K562 (cell line): ENCODE measurements at regions not wholly inside any gene's neighbourhood (a gene's known extent, or its start where the extent isn't known, plus 50 kb on each side); places are given as distances from the start of the nearest gene placed in this dataset.

Source experiments
- ATAC-seq: fragments of 200-7000 bp; cut with Tn5 transposase; 3 replicates; pipeline ENCODE4 v1.9.1; 2020; ENCODE audit warnings: moderate library complexity
- BruUV-seq: library from RNA; stranded (reverse); fragments of 400-500 nt; replicated peaks from 2 replicates; lab custom pipeline; 2021; lab: Mats Ljungman, UMichigan
- CTCF ChIA-PET: fragments of 300-600 bp; formaldehyde crosslinking; extraction: SDS; loops from one replicate; lab custom pipeline; 2021; ENCODE audit warnings: low intra/inter-chr PET ratio; lab: Yijun Ruan, JAX
- POLR2A ChIA-PET: fragments of 300-600, 350-650 bp; sonication (Branson Sonifier 250); formaldehyde crosslinking; extraction: SDS; loops from one replicate; lab custom pipeline; 2021; ENCODE audit warnings: antibody characterized with exemption, inconsistent platforms; lab: Yijun Ruan, JAX
- DNase-seq, 4 experiments: peaks; one replicate each; pipeline versions ENCODE4 v3.0.0 to v3.0.0-alpha.2; 2011 to 2018; ENCODE audit warnings: low spot score in 3 of 4, mixed read lengths in 3 of 4; ENCODE audit errors: extremely low read depth in 1 of 4
- FAIRE-seq: peaks from 2 replicates; lab custom pipeline; 2011; peaks lifted over from hg19 to GRCh38; lab: Jason Lieb, UNC
- H2AFZ ChIP-seq: 2 replicates; pipeline ENCODE4 v1.6.0; 2011; ENCODE audit warnings: low read depth, low read length, control low read depth, inconsistent platforms
- H3K27ac ChIP-seq: fragments of 200-600 bp; 3 replicates; pipeline ENCODE4 v1.8.0; 2011; ENCODE audit warnings: low read depth, mild to moderate bottlenecking, control low read depth, inconsistent platforms, low read length, moderate library complexity, mixed read lengths; ENCODE audit errors: extremely low read depth
- H3K27me3 ChIP-seq, 2 experiments: fragments of 300-600 bp in 1 of 2; 2 replicates in 1 of 2; 3 replicates in 1 of 2; pipeline versions ENCODE4 v1.6.0 to v1.8.0; 2011; ENCODE audit warnings: inconsistent platforms in 2 of 2, low read length in 2 of 2, mild to moderate bottlenecking in 1 of 2, mixed read lengths in 1 of 2, moderate library complexity in 1 of 2; ENCODE audit not compliant: control insufficient read depth in 2 of 2, insufficient read depth in 2 of 2
- H3K36me3 ChIP-seq: fragments of 300-600 bp; 3 replicates; pipeline ENCODE4 v1.8.0; 2011; ENCODE audit warnings: mild to moderate bottlenecking, low read length, inconsistent platforms; ENCODE audit not compliant: control insufficient read depth, insufficient read depth
- H3K4me1 ChIP-seq, 2 experiments: fragments of 200-600 bp in 1 of 2; replicated peaks in 1 of 2; 2 replicates in 1 of 2; 3 replicates in 1 of 2; pipeline versions ENCODE4 v1.5.1 to v1.8.0; 2011; ENCODE audit warnings: inconsistent platforms in 2 of 2, low read length in 2 of 2, mild to moderate bottlenecking in 1 of 2, mixed read lengths in 1 of 2, moderate library complexity in 1 of 2; ENCODE audit not compliant: control insufficient read depth in 2 of 2, insufficient read depth in 2 of 2
- H3K4me2 ChIP-seq: 2 replicates; pipeline ENCODE4 v1.6.1; 2011; ENCODE audit warnings: low read length, control low read depth, inconsistent platforms, mixed read lengths; ENCODE audit not compliant: insufficient read depth
- H3K4me3 ChIP-seq: fragments of 200-600 bp; sonication (generic), shearing (Covaris generic); 2 replicates; pipeline ENCODE4 v1.5.1; 2016; ENCODE audit warnings: control low read depth, inconsistent platforms
- H3K79me2 ChIP-seq: fragments of 200-600 bp; 3 replicates; pipeline ENCODE4 v1.8.0; 2011; ENCODE audit warnings: low read length, inconsistent platforms; ENCODE audit not compliant: control insufficient read depth, insufficient read depth
- H3K9ac ChIP-seq, 2 experiments: 2 replicates each; pipeline versions ENCODE4 v1.6.0 to v1.6.1; 2011; ENCODE audit warnings: low read depth in 2 of 2, low read length in 2 of 2, control low read depth in 1 of 2, inconsistent platforms in 1 of 2, mild to moderate bottlenecking in 1 of 2, mixed read lengths in 1 of 2; ENCODE audit not compliant: insufficient read depth in 1 of 2
- H3K9me1 ChIP-seq: one replicate; pipeline ENCODE4 v1.6.0; 2011; ENCODE audit warnings: inconsistent platforms, mild to moderate bottlenecking, low read length, moderate library complexity; ENCODE audit not compliant: control insufficient read depth, insufficient read depth
- H3K9me3 ChIP-seq: replicated peaks from 2 replicates; pipeline ENCODE4 v1.5.1; 2011; ENCODE audit warnings: low read depth, low read length, inconsistent platforms; ENCODE audit not compliant: control insufficient read depth, insufficient read depth
- H4K20me1 ChIP-seq: replicated peaks from 2 replicates; pipeline ENCODE4 v1.6.1; 2011; ENCODE audit warnings: low read length, inconsistent platforms, mixed read lengths; ENCODE audit not compliant: control insufficient read depth, insufficient read depth
- DACH1 ChIP-seq: fragments of 450-650 bp; IDR thresholded peaks from 2 replicates; pipeline ENCODE4 v1.6.1; 2018; ENCODE audit not compliant: partially characterized antibody
- MAFG ChIP-seq: fragments of 450-650 bp; conservative IDR thresholded peaks from 2 replicates; pipeline ENCODE4 v1.6.1; 2016; ENCODE audit warnings: missing genetic modification characterization, missing compliant biosample characterization
- MAFK ChIP-seq: IDR thresholded peaks from 2 replicates; pipeline ENCODE4 v1.6.1; 2011; ENCODE audit warnings: low read length, improper control_type of control experiment
- MEF2D ChIP-seq: conservative IDR thresholded peaks from 2 replicates; pipeline ENCODE4 v1.6.1; 2016; ENCODE audit warnings: low read depth, missing genetic modification characterization, missing compliant biosample characterization
- NFE2L1 ChIP-seq: fragments of 450-650 bp; IDR thresholded peaks from 2 replicates; pipeline ENCODE4 v1.6.1; 2016; ENCODE audit warnings: missing genetic modification characterization, low read depth, mild to moderate bottlenecking, missing compliant biosample characterization, moderate library complexity, borderline replicate concordance
- SPI1 ChIP-seq: IDR thresholded peaks from 2 replicates; pipeline ENCODE4 v1.6.1; 2011; ENCODE audit warnings: low read depth, low read length, control low read depth, borderline replicate concordance
- SRF ChIP-seq, 2 experiments: fragments of 250-450, 450-650 bp in 1 of 2; sonication (Bioruptor Pico) in 1 of 2; sonication (generic) in 1 of 2; formaldehyde crosslinking; IDR thresholded peaks; 2 replicates each; pipeline versions ENCODE4 v1.5.0 to v1.5.1; 2020 to 2022; ENCODE audit warnings: mild to moderate bottlenecking in 1 of 2, missing genetic modification reagents in 1 of 2
- ZNF133 ChIP-seq: fragments of 250-450 bp; sonication (Bioruptor Pico); IDR thresholded peaks from 2 replicates; pipeline ENCODE4 v1.4.0; 2020; ENCODE audit warnings: mild to moderate bottlenecking
- ZNF217 ChIP-seq: sonication (generic); formaldehyde crosslinking; IDR thresholded peaks from 2 replicates; pipeline ENCODE4 v1.8.0; 2022; ENCODE audit warnings: mild to moderate bottlenecking, missing genetic modification reagents
- ZNF316 ChIP-seq: fragments of 450-650 bp; IDR thresholded peaks from 2 replicates; pipeline ENCODE4 v1.6.1; 2016
- ZNF318 ChIP-seq, 2 experiments: fragments of 450-650 bp; IDR thresholded peaks; 2 replicates each; pipeline ENCODE4 v1.6.1; 2016; ENCODE audit warnings: mild to moderate bottlenecking in 2 of 2, borderline replicate concordance in 1 of 2, low read depth in 1 of 2, moderate library complexity in 1 of 2
- ZNF518B ChIP-seq: fragments of 250-450 bp; sonication (Bioruptor Pico); IDR thresholded peaks from 2 replicates; pipeline ENCODE4 v1.5.0; 2021; ENCODE audit warnings: mild to moderate bottlenecking, moderate library complexity
- WGBS: fragments of 100-300 bp; shearing (Covaris generic); methylation state at CpG from one replicate; pipeline ENCODE4 v1.1.6; 2016; ENCODE audit warnings: low coverage, mixed read lengths; ENCODE audit not compliant: insufficient coverage; ENCODE audit errors: missing lambda C conversion rate; 5-methylcytosine and 5-hydroxymethylcytosine counted together
- in situ Hi-C: fragments of 300-500 bp; cut with MboI; formaldehyde crosslinking; loops from 4 replicates; pipeline ENCODE4 v1.15.0; 2018; ENCODE audit warnings: inconsistent platforms, mixed read lengths
- intact Hi-C: fragments of 100-400 bp; cut with micrococcal nuclease; formaldehyde crosslinking; loops from 2 replicates; pipeline ENCODE4 v1.14.2; 2022

GRCh38 chr2:54050445-54050844, 65.0 kb upstream of the ACYP2 start:
- ChIA-PET CTCF (no interaction called here), POLR2A (no interaction called here)
- Histone ChIP-seq H2AFZ (no peak overlapping the region), H3K9me1 (no peaks in the 10 kb centered on the region), H3K9me3 (no peaks in the 10 kb centered on the region), H3K27ac (no peak overlapping the region), H3K9ac (no peak overlapping the region), H3K4me2 (no peak overlapping the region), H3K27me3 (no peaks in the 10 kb centered on the region), H4K20me1 (no peaks in the 10 kb centered on the region), H3K4me1 (peaks cover 0 to 3% of the 10 kb centered on the region in 2 experiments; a peak in 2 of 5 replicates), H3K36me3 (no peaks in the 10 kb centered on the region), H3K4me3 (no peak overlapping the region), H3K79me2 (no peaks in the 10 kb centered on the region)
- in situ Hi-C loops (no loop called here), intact Hi-C loops (no loop called here)
- DNase-seq (no peak), ATAC-seq (no peak), FAIRE-seq (no peak)
- no TSS peak for BruUV-seq
- 67% methylated on average over 2 of the region's 2 CpGs for WGBS
- TF ChIP-seq MAFK (no peak), ZNF518B (no peak), ZNF133 (no peak), SPI1 (no peak), SRF (CRISPR knock-in tag; IDR thresholded peaks at IDR 0.05) (no peak), ZNF316 (peak; percentile 64), MAFG (tag) (peak; percentile 42; the same call in 1 of the 2 replicates), DACH1 (no peak), ZNF217 (no peak), NFE2L1 (0 out of 2 replicates have a peak, but pooled peaks have one; percentile 23), MEF2D (tag) (no peak), ZNF318 (IDR thresholded peaks at IDR 0.05; ENCODE audit: borderline replicate concordance in 1 of 2, low read depth in 1 of 2) (no peak)
